GM19035 (cell line): ENCODE measurements at regions not wholly inside any gene's neighbourhood (a gene's known extent, or its start where the extent isn't known, plus 50 kb on each side); places are given as distances from the start of the nearest gene placed in this dataset.

Experiments used
- ATAC-seq: cut with Tn5 transposase; IDR thresholded peaks from one replicate; pipeline ENCODE4 v1.9.1; 2021; ENCODE audit not compliant: unreplicated experiment

- no peak for ATAC-seq
Measured at GRCh38 chr3:72248869-72249268, 463.9 kb upstream of the PROK2 start.

- no peak for ATAC-seq
Measured at GRCh38 chr3:72248389-72248761, 463.4 kb upstream of the PROK2 start.

GRCh38 chr3:72247645-72248388, 462.9 kb upstream of the PROK2 start:
- no peak for ATAC-seq

GRCh38 chr3:72247126-72247525, 462.2 kb upstream of the PROK2 start:
- no peak for ATAC-seq

- no peak for ATAC-seq
Measured at GRCh38 chr3:72246685-72247084, 461.7 kb upstream of the PROK2 start.

- ATAC-seq, result no peak
Measured at GRCh38 chr3:72245183-72245811, 460.3 kb upstream of the PROK2 start.

- ATAC-seq, result no peak
Measured at GRCh38 chr3:72244396-72244795, 459.4 kb upstream of the PROK2 start.

GRCh38 chr3:72242326-72242725, 457.4 kb upstream of the PROK2 start:
- no peak for ATAC-seq

- ATAC-seq, result no peak
Measured at GRCh38 chr3:72241525-72241924, 456.6 kb upstream of the PROK2 start.

- ATAC-seq, result no peak
Measured at GRCh38 chr3:72240531-72240930, 455.6 kb upstream of the PROK2 start.

- ATAC-seq, result no peak
Measured at GRCh38 chr3:72238801-72239200, 453.9 kb upstream of the PROK2 start.

- ATAC-seq, result no peak
Measured at GRCh38 chr3:72238010-72238691, 453.2 kb upstream of the PROK2 start.

- ATAC-seq, result no peak
Measured at GRCh38 chr3:72237679-72238009, 452.7 kb upstream of the PROK2 start.

- ATAC-seq, result no peak
Measured at GRCh38 chr3:72234391-72234790, 449.4 kb upstream of the PROK2 start.

GRCh38 chr3:72233571-72233970, 448.6 kb upstream of the PROK2 start:
- no peak for ATAC-seq

GRCh38 chr3:72232777-72233176, 447.8 kb upstream of the PROK2 start:
- no peak for ATAC-seq

GRCh38 chr3:72232331-72232730, 447.4 kb upstream of the PROK2 start:
- no peak for ATAC-seq

- ATAC-seq, result no peak
Measured at GRCh38 chr3:72231439-72232196, 446.7 kb upstream of the PROK2 start.

GRCh38 chr3:72230774-72231379, 445.9 kb upstream of the PROK2 start:
- ATAC-seq, result no peak

- ATAC-seq, result no peak
Measured at GRCh38 chr3:72229952-72230351, 445.0 kb upstream of the PROK2 start.

GRCh38 chr3:72227486-72228070, 442.6 kb upstream of the PROK2 start:
- ATAC-seq, result no peak
